ENCODE measurements at regions not wholly inside any gene's neighbourhood (a gene's known extent, or its start where the extent isn't known, plus 50 kb on each side); places are given as distances from the start of the nearest gene placed in this dataset.

DNA sequence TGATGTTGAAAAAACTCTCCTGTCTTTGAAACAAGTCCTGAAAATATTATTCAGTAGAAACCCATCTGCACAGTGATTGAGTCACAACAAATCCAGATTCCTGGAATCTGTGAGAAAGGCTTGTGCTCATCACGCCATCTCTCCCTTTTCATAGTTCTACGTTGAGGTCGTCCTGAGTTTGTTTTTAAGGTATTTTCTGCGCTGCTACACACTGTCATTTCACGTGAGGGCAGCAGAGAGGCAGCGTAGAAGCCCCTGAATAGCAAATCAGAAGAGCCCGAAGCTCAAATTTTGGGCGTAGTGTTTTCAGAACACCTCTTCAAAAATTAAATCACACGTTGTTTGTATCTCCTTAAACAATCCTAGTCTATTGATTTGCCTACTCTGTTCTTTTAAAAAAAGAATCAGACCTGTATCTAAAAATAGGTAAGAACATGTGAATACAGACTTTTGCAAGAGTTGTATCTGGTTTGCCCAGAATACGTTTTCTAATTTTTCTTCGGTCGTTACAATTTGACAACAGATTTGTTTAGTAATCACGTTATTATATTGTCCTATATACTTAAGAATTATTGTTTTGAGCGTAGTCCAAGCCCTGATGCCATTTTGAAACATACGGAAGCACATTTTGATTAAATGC, 61.6 kb upstream of the SLC38A11 start:
- TF ChIP-seq, protein P1, sequence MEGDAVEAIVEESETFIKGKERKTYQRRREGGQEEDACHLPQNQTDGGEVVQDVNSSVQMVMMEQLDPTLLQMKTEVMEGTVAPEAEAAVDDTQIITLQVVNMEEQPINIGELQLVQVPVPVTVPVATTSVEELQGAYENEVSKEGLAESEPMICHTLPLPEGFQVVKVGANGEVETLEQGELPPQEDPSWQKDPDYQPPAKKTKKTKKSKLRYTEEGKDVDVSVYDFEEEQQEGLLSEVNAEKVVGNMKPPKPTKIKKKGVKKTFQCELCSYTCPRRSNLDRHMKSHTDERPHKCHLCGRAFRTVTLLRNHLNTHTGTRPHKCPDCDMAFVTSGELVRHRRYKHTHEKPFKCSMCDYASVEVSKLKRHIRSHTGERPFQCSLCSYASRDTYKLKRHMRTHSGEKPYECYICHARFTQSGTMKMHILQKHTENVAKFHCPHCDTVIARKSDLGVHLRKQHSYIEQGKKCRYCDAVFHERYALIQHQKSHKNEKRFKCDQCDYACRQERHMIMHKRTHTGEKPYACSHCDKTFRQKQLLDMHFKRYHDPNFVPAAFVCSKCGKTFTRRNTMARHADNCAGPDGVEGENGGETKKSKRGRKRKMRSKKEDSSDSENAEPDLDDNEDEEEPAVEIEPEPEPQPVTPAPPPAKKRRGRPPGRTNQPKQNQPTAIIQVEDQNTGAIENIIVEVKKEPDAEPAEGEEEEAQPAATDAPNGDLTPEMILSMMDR (IDR thresholded peaks at IDR 0.05; ENCODE audit: unreplicated experiment): peak; percentile 52
- Mint-ChIP-seq H3K9me3 (ENCODE audit: unreplicated experiment) (no peaks in the 10 kb centered on the region), H3K36me3 (ENCODE audit: low read depth, unreplicated experiment) (no peaks in the 10 kb centered on the region), H3K27me3 (ENCODE audit: unreplicated experiment) (no peaks in the 10 kb centered on the region), H3K4me3 (ENCODE audit: unreplicated experiment) (no peak overlapping the region), H3K4me1 (ENCODE audit: unreplicated experiment) (no peaks in the 10 kb centered on the region), H3K27ac (ENCODE audit: unreplicated experiment) (no peak overlapping the region)
- DNase-seq (ENCODE audit: low spot score): peak; percentile 39

DNA sequence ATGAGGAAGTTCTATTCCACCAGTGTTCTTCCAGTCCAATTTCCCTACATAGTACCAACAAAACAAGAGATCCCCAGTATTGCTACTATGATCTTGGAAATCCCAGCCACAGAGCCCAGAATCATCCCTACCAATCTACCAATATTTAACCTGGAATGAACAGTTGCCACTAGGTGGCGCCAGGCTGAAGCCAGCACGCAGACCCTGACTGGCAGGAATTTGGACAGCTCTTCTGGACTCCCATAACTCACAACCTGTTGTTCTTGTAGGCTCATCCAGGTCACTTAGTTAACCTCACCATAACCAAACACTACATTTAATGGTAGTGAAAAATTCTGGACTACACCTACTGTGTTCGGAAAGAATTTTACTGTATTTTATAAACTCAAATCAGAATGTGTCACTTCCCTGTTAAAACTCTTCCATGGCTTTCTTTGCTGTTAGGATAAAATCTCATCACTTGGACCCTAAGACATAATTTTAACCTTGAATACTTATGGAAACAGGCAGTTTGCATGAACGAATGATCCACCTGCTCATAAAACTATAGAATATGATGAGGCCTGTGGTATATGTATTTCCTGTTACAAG, 59.8 kb upstream of the SLC38A11 start:
- Mint-ChIP-seq H3K27me3 (ENCODE audit: unreplicated experiment) (peaks cover 2% of the 10 kb centered on the region), H3K36me3 (ENCODE audit: low read depth, unreplicated experiment) (no peaks in the 10 kb centered on the region), H3K27ac (ENCODE audit: unreplicated experiment) (no peak overlapping the region), H3K4me3 (ENCODE audit: unreplicated experiment) (no peak overlapping the region), H3K4me1 (ENCODE audit: unreplicated experiment) (peaks cover 7% of the 10 kb centered on the region), H3K9me3 (ENCODE audit: unreplicated experiment) (no peaks in the 10 kb centered on the region)
- TF ChIP-seq, protein P1 (IDR thresholded peaks at IDR 0.05; ENCODE audit: unreplicated experiment): peak; percentile 94
- peak; percentile 85 for DNase-seq (ENCODE audit: low spot score)

DNA sequence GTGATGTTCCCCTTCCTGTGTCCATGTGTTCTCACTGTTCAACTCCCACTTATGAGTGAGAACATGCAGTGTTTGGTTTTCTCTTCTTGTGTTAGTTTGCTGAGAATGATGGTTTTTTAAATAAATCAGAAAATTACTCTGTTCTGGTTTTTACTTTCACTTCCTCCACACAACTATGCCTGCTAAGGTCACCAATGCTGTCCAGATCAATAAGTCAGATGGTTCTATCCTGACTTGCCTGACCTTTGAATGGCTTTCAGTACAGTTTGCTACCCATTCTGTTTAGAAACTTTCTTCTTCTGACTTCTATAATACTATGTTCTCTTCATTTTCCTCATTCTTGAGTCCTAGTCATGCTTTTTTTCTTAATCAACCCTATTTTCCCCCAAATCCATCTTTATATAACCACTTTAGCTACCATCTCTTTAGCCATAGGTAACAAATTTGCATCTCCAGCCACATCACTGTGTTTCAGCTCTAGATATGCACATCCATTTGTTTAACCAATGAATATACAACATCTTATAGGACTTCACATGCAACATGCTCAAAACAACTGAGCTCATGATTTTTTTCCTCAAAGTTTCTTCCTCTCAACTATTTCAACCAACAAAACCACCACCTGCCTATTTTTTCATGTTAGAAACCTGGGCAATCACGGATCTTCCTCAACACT, 58.8 kb upstream of the SLC38A11 start:
- TF ChIP-seq, protein P1 (IDR thresholded peaks at IDR 0.05; ENCODE audit: unreplicated experiment): no peak
- Mint-ChIP-seq H3K36me3 (ENCODE audit: low read depth, unreplicated experiment) (no peaks in the 10 kb centered on the region), H3K27ac (ENCODE audit: unreplicated experiment) (no peak overlapping the region), H3K27me3 (ENCODE audit: unreplicated experiment) (peaks cover 2% of the 10 kb centered on the region), H3K4me3 (ENCODE audit: unreplicated experiment) (no peak overlapping the region), H3K9me3 (ENCODE audit: unreplicated experiment) (no peaks in the 10 kb centered on the region), H3K4me1 (ENCODE audit: unreplicated experiment) (peaks cover 7% of the 10 kb centered on the region)
- no peak for DNase-seq (ENCODE audit: low spot score)

DNA sequence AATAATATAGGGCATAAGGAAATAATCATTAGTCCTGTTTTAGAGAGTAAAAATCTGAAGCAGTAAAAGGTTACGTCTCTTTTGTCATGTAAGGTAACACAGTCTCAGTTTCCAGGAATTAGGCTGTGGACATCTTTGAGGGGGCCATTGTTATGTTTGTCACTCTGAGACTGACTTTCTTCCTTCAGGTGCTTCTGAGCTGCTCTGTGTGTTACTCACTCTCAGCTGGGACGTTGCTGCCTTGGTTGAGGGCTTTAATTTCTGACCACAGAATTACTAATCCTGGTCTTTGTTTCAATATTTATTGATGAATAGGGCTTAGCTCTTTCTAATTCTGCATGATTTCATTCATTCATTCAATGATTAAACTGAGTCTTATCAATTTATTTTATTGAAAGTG, 55.9 kb upstream of the SLC38A11 start:
- TF ChIP-seq, protein P1 (IDR thresholded peaks at IDR 0.05; ENCODE audit: unreplicated experiment): no peak

DNA sequence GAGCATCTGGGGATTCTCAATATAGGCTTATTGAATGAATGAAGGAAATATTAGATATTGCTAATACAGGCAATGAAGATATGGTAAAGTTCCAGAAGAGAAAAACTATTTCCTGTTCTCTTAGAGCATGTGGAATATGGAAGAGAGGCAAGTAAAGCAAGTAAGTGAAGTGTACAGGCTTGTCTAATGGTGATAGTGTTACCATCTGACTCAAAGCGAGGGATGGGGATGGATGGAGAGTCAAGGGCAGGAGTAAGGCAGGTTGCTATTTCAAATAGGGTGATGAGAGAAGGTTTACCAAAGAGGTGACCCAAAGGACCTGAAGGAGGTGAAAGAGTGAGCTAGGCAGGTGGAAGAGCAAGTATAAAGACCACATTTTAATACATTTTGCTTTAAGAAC, 55.2 kb upstream of the SLC38A11 start:
- H3K27me3 Mint-ChIP-seq (ENCODE audit: unreplicated experiment): peaks cover 2% of the 10 kb centered on the region
- H3K9me3 Mint-ChIP-seq (ENCODE audit: unreplicated experiment): no peaks in the 10 kb centered on the region
- H3K36me3 Mint-ChIP-seq (ENCODE audit: low read depth, unreplicated experiment): no peaks in the 10 kb centered on the region
- TF ChIP-seq, protein P1 (IDR thresholded peaks at IDR 0.05; ENCODE audit: unreplicated experiment): no peak
- H3K4me1 Mint-ChIP-seq (ENCODE audit: unreplicated experiment): peaks cover 7% of the 10 kb centered on the region
- H3K4me3 Mint-ChIP-seq (ENCODE audit: unreplicated experiment): no peak overlapping the region
- DNase-seq (ENCODE audit: low spot score): no peak
- no peak overlapping the region for H3K27ac Mint-ChIP-seq (ENCODE audit: unreplicated experiment)

More for the DNA sequence above, 55.9 kb upstream of the SLC38A11 start:
- peaks cover 7% of the 10 kb centered on the region for H3K4me1 Mint-ChIP-seq (ENCODE audit: unreplicated experiment)
- no peaks in the 10 kb centered on the region for H3K9me3 Mint-ChIP-seq (ENCODE audit: unreplicated experiment)
- peaks cover 2% of the 10 kb centered on the region for H3K27me3 Mint-ChIP-seq (ENCODE audit: unreplicated experiment)
- H3K36me3 Mint-ChIP-seq (ENCODE audit: low read depth, unreplicated experiment): no peaks in the 10 kb centered on the region
- no peak overlapping the region for H3K4me3 Mint-ChIP-seq (ENCODE audit: unreplicated experiment)
- DNase-seq (ENCODE audit: low spot score): no peak
- H3K27ac Mint-ChIP-seq (ENCODE audit: unreplicated experiment): no peak overlapping the region

All from endothelial cell (in vitro differentiated cells).